SK-N-DZ (cell line): ENCODE measurements at regions not wholly inside any gene's neighbourhood (a gene's known extent, or its start where the extent isn't known, plus 50 kb on each side); places are given as distances from the start of the nearest gene placed in this dataset.

ENCODE experiments used
- DNase-seq: peaks from one replicate; pipeline ENCODE4 v3.0.0-alpha.2; 2015; ENCODE audit warnings: low spot score
- small RNA-seq, 2 experiments: library from RNA; depleted of rRNA; stranded (forward); fragments of <200 nt; gene quantifications; one replicate each; pipeline ENCODE3, GENCODE V24; 2014

DNA sequence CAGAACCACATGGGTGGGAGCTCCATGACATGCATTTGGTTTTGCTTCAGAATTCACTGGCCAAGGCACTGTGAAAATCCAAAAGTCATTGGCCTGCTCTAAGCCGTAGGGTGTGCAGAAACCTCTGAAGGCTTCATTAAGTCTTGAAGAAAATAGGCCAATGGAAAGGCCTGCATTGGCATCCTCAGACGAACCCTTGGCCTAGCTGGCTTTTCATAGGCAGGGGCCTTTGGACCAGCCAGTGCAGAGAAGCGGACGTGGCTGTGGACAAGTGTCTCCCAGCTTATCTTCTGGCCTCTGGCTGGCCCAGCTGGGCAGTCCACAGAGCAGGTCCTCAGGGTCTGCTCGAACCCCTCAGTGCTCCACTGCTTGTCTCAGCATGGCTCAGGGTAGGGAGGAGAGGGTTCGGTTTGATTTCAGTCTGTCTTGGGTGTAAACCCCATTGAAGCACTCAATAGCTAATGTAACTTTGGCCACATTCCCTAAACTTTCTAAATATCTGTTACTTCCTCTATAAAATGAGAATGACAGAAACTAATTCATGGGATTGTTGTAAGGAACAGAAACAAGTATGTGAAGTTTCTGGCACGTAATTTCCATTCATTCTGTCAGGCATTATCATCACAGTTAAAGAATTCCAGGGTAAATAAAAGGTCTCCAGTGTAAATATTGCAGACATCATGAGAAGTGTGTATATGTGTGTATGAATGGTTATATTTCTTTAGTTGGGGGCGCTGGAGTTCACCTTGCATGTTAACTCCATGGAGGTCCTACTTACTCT is 125.5 kb downstream of the TFCP2L1 start:
- no peak for DNase-seq

DNA sequence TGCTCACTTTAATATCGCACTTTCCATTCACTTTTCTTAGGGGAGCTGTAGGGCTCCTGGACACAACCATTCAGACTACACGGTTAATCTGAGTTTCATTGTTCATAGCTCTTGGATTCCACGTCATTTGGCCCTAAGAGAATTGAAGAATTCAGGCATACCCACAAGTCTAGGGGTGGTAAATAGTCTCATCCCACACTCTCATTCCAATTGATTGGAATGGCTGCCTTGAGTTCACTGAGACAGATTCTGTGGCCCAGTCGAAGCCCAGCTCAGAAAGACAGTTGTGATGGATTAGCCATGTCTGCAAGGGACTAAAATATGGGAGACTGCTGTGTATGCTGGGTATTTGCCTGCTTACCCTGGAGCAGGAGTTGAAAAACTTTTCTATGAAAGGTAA is 124.6 kb downstream of the TFCP2L1 start:
- DNase-seq = no peak

DNA sequence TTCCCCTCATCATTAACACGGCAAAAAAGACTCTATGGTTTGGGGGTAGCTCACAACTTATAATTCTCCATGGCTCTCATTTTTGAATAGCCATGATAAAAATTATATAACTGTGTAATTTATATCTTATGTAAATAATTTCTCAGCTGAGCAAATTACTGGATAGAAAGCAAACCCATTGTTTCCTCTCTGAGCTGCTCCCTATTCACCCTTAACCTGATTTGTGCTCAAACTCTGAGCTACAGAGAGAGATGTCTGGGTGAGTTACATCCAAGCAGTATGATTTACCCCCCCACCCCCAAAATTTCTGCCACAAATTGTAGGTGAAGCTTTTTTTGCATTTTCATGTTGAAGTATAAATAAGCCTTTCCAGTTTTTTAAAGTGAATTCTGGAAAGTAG is 123.7 kb downstream of the TFCP2L1 start:
- DNase-seq = no peak

DNA sequence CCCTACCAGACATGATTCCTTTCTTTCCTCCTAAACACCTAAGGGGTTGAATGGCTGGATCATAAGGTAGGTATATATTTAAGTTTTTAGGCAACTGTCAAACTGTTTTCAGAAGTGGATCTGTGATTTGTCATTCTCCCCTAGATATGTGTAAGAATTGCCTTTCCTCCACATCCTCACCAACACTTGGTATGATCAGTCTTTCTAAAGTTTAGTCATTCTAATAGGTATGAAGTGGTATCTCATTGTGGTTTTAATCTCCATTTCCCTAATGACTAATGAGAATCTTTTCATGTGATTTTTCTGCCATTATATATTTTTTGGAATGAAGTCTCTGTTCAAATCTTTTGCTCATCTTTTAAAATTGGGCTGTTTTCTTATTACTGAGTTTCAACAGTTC is 122.1 kb downstream of the TFCP2L1 start:
- no peak for DNase-seq

DNA sequence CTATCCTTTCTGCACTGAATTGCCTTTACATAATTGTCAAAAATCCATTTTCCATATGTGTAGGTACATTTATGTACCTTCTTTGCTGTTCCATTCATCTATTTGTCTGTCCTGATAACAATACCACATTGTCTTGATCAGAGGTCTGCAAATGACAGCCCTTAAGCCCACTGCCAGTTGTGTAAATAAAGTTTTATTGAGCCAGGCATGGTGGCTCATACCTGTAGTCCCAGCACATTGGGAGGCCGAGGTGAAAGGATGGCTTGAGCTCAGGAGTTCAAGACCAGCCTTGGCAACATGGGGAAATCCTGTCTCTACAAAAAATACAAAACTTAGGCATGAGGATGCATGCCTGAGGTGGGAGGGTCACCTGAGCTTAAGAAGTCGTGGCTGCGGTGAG is 121.0 kb downstream of the TFCP2L1 start:
- no peak for DNase-seq

DNA sequence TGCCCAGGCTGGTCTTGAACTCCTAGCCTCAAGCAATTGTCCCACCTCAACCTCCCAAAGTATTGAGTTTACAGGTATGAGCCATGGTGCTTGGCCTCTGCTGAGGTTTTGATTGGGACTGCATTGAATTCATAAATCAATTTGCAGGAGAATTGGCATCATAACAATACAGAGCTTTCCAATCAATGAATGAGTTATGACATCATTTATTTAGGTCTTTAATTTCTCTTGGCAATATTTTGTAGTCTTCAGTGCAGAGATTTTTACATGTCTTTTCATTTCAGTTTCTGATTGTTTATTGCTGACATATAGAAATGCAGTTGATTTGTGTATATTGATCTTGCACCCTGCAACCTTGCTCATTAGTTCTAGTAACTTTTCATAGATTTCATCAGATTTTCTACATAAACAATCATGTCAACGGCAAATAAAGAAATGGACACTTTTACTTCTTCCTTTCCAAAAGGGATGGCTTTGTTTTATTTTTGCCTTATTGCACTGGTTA is 119.9 kb downstream of the TFCP2L1 start:
- DNase-seq = no peak

Small RNA genes in the stretch of these regions (small RNA-seq; reads per million reads assigned to genes)
- gene RF00019 = 0 reads per million in 2 experiments
